ENCODE measurements at regions not wholly inside any gene's neighbourhood (a gene's known extent, or its start where the extent isn't known, plus 50 kb on each side); places are given as distances from the start of the nearest gene placed in this dataset.
A peak's percentile ranks its signal among the peaks of the same experiment; 100 is the strongest.

DNA sequence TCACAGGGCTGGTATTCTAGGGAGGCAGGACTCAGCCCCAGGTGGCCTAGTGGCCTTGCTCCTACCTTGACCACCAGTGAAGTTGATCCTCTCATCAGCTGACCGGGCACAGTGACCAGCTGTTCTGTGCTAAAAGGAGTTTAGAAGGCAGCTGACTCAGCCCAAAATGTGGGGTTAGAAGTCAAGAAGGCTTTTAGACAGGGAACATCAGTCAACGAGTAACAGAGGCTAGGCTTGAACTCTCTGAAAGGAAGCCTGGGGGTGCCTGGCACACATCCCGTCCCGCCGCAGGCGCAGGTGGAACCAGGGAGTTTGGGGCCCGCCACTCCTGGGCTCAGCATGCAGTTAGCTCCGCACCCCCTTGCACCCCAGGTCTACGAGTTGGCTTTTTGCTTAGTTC, 114.9 kb upstream of the SLC45A1 start:
- no peak for FAIRE-seq
- no peak for TF ChIP-seq POLR2A (IDR thresholded peaks at IDR 0.05; ENCODE audit: low read depth, low read length)
- DNase-seq (ENCODE audit: insufficient read length, low spot score), result no peak

- FAIRE-seq, result no peak
- TF ChIP-seq POLR2A (IDR thresholded peaks at IDR 0.05; ENCODE audit: low read depth, low read length), result no peak
- DNase-seq (ENCODE audit: insufficient read length, low spot score), result peak; percentile 51
These were observed 115.6 kb upstream of the SLC45A1 start for GRCh38 chr1:8202182-8202905.

- DNase-seq (ENCODE audit: insufficient read length, low spot score) (no peak), FAIRE-seq (no peak)
- TF ChIP-seq POLR2A (IDR thresholded peaks at IDR 0.05; ENCODE audit: low read depth, low read length), result no peak
These were observed 116.5 kb upstream of the SLC45A1 start for GRCh38 chr1:8201331-8201861.

- DNase-seq (ENCODE audit: insufficient read length, low spot score), result no peak
- FAIRE-seq, result no peak
- no peak for TF ChIP-seq POLR2A (IDR thresholded peaks at IDR 0.05; ENCODE audit: low read depth, low read length)
These were observed 117.4 kb upstream of the SLC45A1 start for GRCh38 chr1:8200317-8201115.

DNA sequence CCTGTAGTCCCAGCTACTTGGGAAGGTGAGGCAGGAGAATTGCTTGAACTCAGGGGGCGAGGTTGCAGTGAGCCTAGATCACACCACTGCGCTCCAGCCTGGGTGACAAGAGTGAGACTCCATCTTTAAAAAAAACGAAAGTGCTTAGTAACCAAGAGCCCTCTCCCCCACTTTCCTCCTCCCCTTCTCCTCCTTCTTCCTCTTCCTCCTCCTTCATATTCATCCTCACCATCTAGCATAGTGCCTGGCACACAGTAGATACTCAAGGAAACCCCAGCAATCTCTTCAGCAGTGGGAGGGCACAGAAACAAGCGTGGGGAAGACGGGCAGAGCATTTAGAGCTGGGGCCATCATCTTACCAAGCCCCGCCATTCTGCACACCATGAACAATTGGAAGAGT, 119.4 kb upstream of the SLC45A1 start:
- no peak for DNase-seq (ENCODE audit: insufficient read length, low spot score)
- no peak for TF ChIP-seq POLR2A (IDR thresholded peaks at IDR 0.05; ENCODE audit: low read depth, low read length)
- no peak for FAIRE-seq

GRCh38 chr1:8197493-8198282, 120.2 kb upstream of the SLC45A1 start:
- DNase-seq (ENCODE audit: insufficient read length, low spot score) (no peak), FAIRE-seq (peak; percentile 15)
- no peak for TF ChIP-seq POLR2A (IDR thresholded peaks at IDR 0.05; ENCODE audit: low read depth, low read length)

- DNase-seq (ENCODE audit: insufficient read length, low spot score) (no peak), FAIRE-seq (no peak)
- no peak for TF ChIP-seq POLR2A (IDR thresholded peaks at IDR 0.05; ENCODE audit: low read depth, low read length)
These were observed 123.3 kb upstream of the SLC45A1 start for GRCh38 chr1:8194481-8195227.

GRCh38 chr1:8193840-8194406, 124.0 kb upstream of the SLC45A1 start:
- FAIRE-seq, result no peak
- TF ChIP-seq POLR2A (IDR thresholded peaks at IDR 0.05; ENCODE audit: low read depth, low read length), result no peak
- no peak for DNase-seq (ENCODE audit: insufficient read length, low spot score)

- no peak for FAIRE-seq
- TF ChIP-seq POLR2A (IDR thresholded peaks at IDR 0.05; ENCODE audit: low read depth, low read length), result no peak
- no peak for DNase-seq (ENCODE audit: insufficient read length, low spot score)
These were observed 126.4 kb upstream of the SLC45A1 start for GRCh38 chr1:8191474-8191873.

- FAIRE-seq (no peak), DNase-seq (ENCODE audit: insufficient read length, low spot score) (no peak)
- TF ChIP-seq POLR2A (IDR thresholded peaks at IDR 0.05; ENCODE audit: low read depth, low read length), result no peak
These were observed 127.9 kb upstream of the SLC45A1 start for GRCh38 chr1:8189931-8190483.

DNA sequence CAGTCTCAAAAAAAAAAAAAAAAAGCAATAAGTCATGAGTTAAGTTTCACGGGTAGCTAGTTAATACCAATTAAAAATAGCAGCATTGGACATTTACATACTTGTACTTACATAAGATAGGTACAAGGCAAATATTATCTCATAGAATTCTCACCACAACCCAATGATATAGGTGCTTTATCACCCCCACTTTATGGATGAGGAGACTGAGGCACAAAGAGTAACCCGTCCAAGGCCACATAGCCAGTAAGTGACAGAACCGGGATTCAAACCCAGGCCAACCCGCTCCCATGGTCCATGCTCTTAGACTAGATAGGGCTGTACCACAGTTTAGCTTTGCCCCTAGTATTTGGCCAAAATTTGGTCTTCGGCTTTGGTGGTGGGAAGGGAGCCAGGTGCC, 132.5 kb upstream of the SLC45A1 start:
- FAIRE-seq, result no peak
- no peak for DNase-seq (ENCODE audit: insufficient read length, low spot score)
- no peak for TF ChIP-seq POLR2A (IDR thresholded peaks at IDR 0.05; ENCODE audit: low read depth, low read length)

DNA sequence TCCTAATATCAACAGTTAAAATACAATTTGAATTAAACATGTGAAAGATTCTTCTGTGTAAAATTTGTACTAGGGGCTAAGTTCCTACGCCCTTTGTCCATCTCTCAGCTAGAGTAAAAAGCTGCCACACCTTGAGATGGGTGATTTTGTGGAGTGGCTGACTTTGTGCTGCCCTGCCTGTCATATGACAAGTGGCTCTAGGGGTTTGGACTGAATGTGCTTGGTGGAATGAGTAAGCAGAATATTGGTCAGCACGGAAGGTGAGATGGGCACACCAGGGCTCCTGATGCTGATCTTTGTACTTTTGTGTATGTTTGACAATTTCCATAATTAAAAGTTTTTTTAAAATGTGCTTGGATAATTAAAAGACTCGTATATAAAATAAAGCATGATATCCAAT, 133.6 kb upstream of the SLC45A1 start:
- FAIRE-seq, result no peak
- no peak for TF ChIP-seq POLR2A (IDR thresholded peaks at IDR 0.05; ENCODE audit: low read depth, low read length)
- DNase-seq (ENCODE audit: insufficient read length, low spot score), result no peak
